Stimulated activated naive CD8-positive, alpha-beta T cell treated with anti-CD3 and anti-CD28 coated beads, Interleukin-15, Interleukin-2, amounts not matched to agents 100 U/mL and 50 U/mL, for 24 hours (primary cell): ENCODE measurements at regions not wholly inside any gene's neighbourhood (a gene's known extent, or its start where the extent isn't known, plus 50 kb on each side); places are given as distances from the start of the nearest gene placed in this dataset.

ENCODE experiments used
- ATAC-seq: fragments of 150-1000 bp; cut with Tn5 transposase; one replicate; pipeline ENCODE4 v1.10.0; 2021
- DNase-seq: peaks from one replicate; pipeline ENCODE4 v3.0.0; 2021

GRCh38 chr21:19695796-19696195, 1292.2 kb upstream of the TMPRSS15 start:
- DNase-seq (no peak), ATAC-seq (no peak)

GRCh38 chr21:19700476-19700875, 1296.9 kb upstream of the TMPRSS15 start:
- DNase-seq (no peak), ATAC-seq (no peak)

GRCh38 chr21:19702726-19703125, 1295.5 kb upstream of the NCAM2 start:
- DNase-seq (no peak), ATAC-seq (no peak)

GRCh38 chr21:19704832-19705231, 1293.4 kb upstream of the NCAM2 start:
- DNase-seq (no peak), ATAC-seq (no peak)

- DNase-seq = no peak
- ATAC-seq = no peak
Measured at GRCh38 chr21:19712441-19712840, 1285.8 kb upstream of the NCAM2 start.

GRCh38 chr21:19713313-19713712, 1284.9 kb upstream of the NCAM2 start:
- no peak for ATAC-seq

GRCh38 chr21:19724081-19724480, 1274.1 kb upstream of the NCAM2 start:
- ATAC-seq = no peak
- no peak for DNase-seq

More at GRCh38 chr21:19713313-19713712, 1284.9 kb upstream of the NCAM2 start:
- DNase-seq = no peak

GRCh38 chr21:19731251-19731650, 1267.0 kb upstream of the NCAM2 start:
- no peak for ATAC-seq

GRCh38 chr21:19759836-19760235, 1238.4 kb upstream of the NCAM2 start:
- ATAC-seq (no peak), DNase-seq (no peak)

More at GRCh38 chr21:19731251-19731650, 1267.0 kb upstream of the NCAM2 start:
- DNase-seq = no peak

- ATAC-seq (no peak), DNase-seq (no peak)
Measured at GRCh38 chr21:19767546-19767945, 1230.7 kb upstream of the NCAM2 start.

- ATAC-seq = no peak
- DNase-seq = no peak
Measured at GRCh38 chr21:19771881-19772280, 1226.3 kb upstream of the NCAM2 start.

- no peak for ATAC-seq
- no peak for DNase-seq
Measured at GRCh38 chr21:19776076-19776475, 1222.1 kb upstream of the NCAM2 start.

- ATAC-seq (no peak), DNase-seq (no peak)
Measured at GRCh38 chr21:19781881-19782652, 1216.1 kb upstream of the NCAM2 start.

- ATAC-seq = no peak
Measured at GRCh38 chr21:19785941-19786340, 1212.3 kb upstream of the NCAM2 start.

GRCh38 chr21:19792004-19792403, 1206.2 kb upstream of the NCAM2 start:
- ATAC-seq = no peak
- no peak for DNase-seq

More at GRCh38 chr21:19785941-19786340, 1212.3 kb upstream of the NCAM2 start:
- no peak for DNase-seq

GRCh38 chr21:19807201-19807600, 1191.0 kb upstream of the NCAM2 start:
- no peak for DNase-seq
- no peak for ATAC-seq

- no peak for DNase-seq
Measured at GRCh38 chr21:19810779-19811178, 1187.4 kb upstream of the NCAM2 start.

GRCh38 chr21:19830446-19830845, 1167.8 kb upstream of the NCAM2 start:
- ATAC-seq (no peak), DNase-seq (no peak)

More at GRCh38 chr21:19810779-19811178, 1187.4 kb upstream of the NCAM2 start:
- ATAC-seq = no peak

- DNase-seq (no peak), ATAC-seq (no peak)
Measured at GRCh38 chr21:19832551-19832950, 1165.7 kb upstream of the NCAM2 start.

- DNase-seq = no peak
- no peak for ATAC-seq
Measured at GRCh38 chr21:19833082-19833481, 1165.1 kb upstream of the NCAM2 start.

GRCh38 chr21:19842601-19843000, 1155.6 kb upstream of the NCAM2 start:
- DNase-seq = no peak
- no peak for ATAC-seq

GRCh38 chr21:19844334-19844733, 1153.9 kb upstream of the NCAM2 start:
- no peak for DNase-seq

GRCh38 chr21:19850157-19850556, 1148.1 kb upstream of the NCAM2 start:
- ATAC-seq (no peak), DNase-seq (no peak)

More at GRCh38 chr21:19844334-19844733, 1153.9 kb upstream of the NCAM2 start:
- ATAC-seq = no peak

- DNase-seq (no peak), ATAC-seq (no peak)
Measured at GRCh38 chr21:19853061-19853460, 1145.1 kb upstream of the NCAM2 start.
